H9 (cell line): ENCODE measurements at regions not wholly inside any gene's neighbourhood (a gene's known extent, or its start where the extent isn't known, plus 50 kb on each side); places are given as distances from the start of the nearest gene placed in this dataset.

Source experiments
- DNase-seq: peaks from one replicate; pipeline ENCODE4 v3.0.0-alpha.2; 2017
- H2AFZ ChIP-seq: one replicate; pipeline ENCODE4 v1.6.1; 2013; ENCODE audit warnings: mild to moderate bottlenecking, low read length, control low read depth, moderate library complexity
- H2AK5ac ChIP-seq: 2 replicates; pipeline ENCODE4 v1.6.1; 2013; ENCODE audit warnings: low read length, control low read depth, mixed read lengths; ENCODE audit not compliant: insufficient read length
- H2BK120ac ChIP-seq: one replicate; pipeline ENCODE4 v1.6.1; 2013; ENCODE audit warnings: low read depth, mild to moderate bottlenecking, low read length, control low read depth, inconsistent platforms; ENCODE audit not compliant: poor library complexity, severe bottlenecking
- H2BK12ac ChIP-seq: 2 replicates; pipeline ENCODE4 v1.6.1; 2013; ENCODE audit warnings: low read length, control low read depth, mixed read lengths, low read depth; ENCODE audit not compliant: insufficient read length
- H2BK15ac ChIP-seq: 2 replicates; pipeline ENCODE4 v1.6.1; 2013; ENCODE audit warnings: low read depth, low read length, control low read depth
- H2BK20ac ChIP-seq: one replicate; pipeline ENCODE4 v1.6.1; 2013; ENCODE audit warnings: low read depth, mild to moderate bottlenecking, low read length, control low read depth, inconsistent platforms; ENCODE audit not compliant: poor library complexity, severe bottlenecking
- H2BK5ac ChIP-seq: 2 replicates; pipeline ENCODE4 v1.6.1; 2013; ENCODE audit warnings: low read length, control low read depth, mixed read lengths; ENCODE audit not compliant: insufficient read length
- H3K14ac ChIP-seq: 2 replicates; pipeline ENCODE4 v1.6.1; 2013; ENCODE audit warnings: low read length, control low read depth; ENCODE audit not compliant: insufficient read depth
- H3K18ac ChIP-seq: 2 replicates; pipeline ENCODE4 v1.6.1; 2013; ENCODE audit warnings: low read depth, mild to moderate bottlenecking, mixed read lengths, low read length, control low read depth; ENCODE audit not compliant: insufficient read length
- H3K23ac ChIP-seq: 2 replicates; pipeline ENCODE4 v1.6.1; 2013; ENCODE audit warnings: low read length, control low read depth, mixed read lengths, low read depth; ENCODE audit not compliant: insufficient read length
- H3K23me2 ChIP-seq: 2 replicates; pipeline ENCODE4 v1.6.1; 2013; ENCODE audit warnings: low read depth, mild to moderate bottlenecking, mixed read lengths, low read length, control low read depth; ENCODE audit not compliant: insufficient read length, poor library complexity, severe bottlenecking
- H3K27ac ChIP-seq: 2 replicates; pipeline ENCODE4 v1.5.1; 2013; ENCODE audit warnings: low read length, control low read depth, mixed read lengths, low read depth; ENCODE audit not compliant: insufficient read length
- H3K27me3 ChIP-seq: 2 replicates; pipeline ENCODE4 v1.6.1; 2013; ENCODE audit warnings: low read length, control low read depth, inconsistent platforms; ENCODE audit not compliant: insufficient read depth
- H3K4ac ChIP-seq: 2 replicates; pipeline ENCODE4 v1.6.1; 2013; ENCODE audit warnings: low read depth, mild to moderate bottlenecking, control low read depth, inconsistent platforms, low read length, moderate library complexity
- H3K4me1 ChIP-seq: 2 replicates; pipeline ENCODE4 v1.6.1; 2013; ENCODE audit warnings: low read length, control low read depth, inconsistent platforms; ENCODE audit not compliant: insufficient read depth
- H3K4me2 ChIP-seq: 2 replicates; pipeline ENCODE4 v1.6.1; 2013; ENCODE audit warnings: low read length, control low read depth, mixed read lengths; ENCODE audit not compliant: insufficient read length, insufficient read depth
- H3K56ac ChIP-seq: 2 replicates; pipeline ENCODE4 v1.6.1; 2013; ENCODE audit warnings: low read depth, mild to moderate bottlenecking, mixed read lengths, low read length, control low read depth; ENCODE audit not compliant: insufficient read length
- H3K79me1 ChIP-seq: 2 replicates; pipeline ENCODE4 v1.6.1; 2013; ENCODE audit warnings: low read depth, mild to moderate bottlenecking, moderate library complexity, low read length, control low read depth, inconsistent platforms; ENCODE audit not compliant: insufficient read depth, poor library complexity, severe bottlenecking
- H3K79me2 ChIP-seq: 2 replicates; pipeline ENCODE4 v1.6.1; 2013; ENCODE audit warnings: low read length, control low read depth, inconsistent platforms; ENCODE audit not compliant: insufficient read depth
- H3K9ac ChIP-seq: 2 replicates; pipeline ENCODE4 v1.6.1; 2013; ENCODE audit warnings: low read length, control low read depth, mixed read lengths; ENCODE audit not compliant: insufficient read length; ENCODE audit errors: extremely low read depth
- H3K9me3 ChIP-seq: one replicate; pipeline ENCODE4 v1.6.1; 2013; ENCODE audit warnings: low read depth, low read length, inconsistent platforms; ENCODE audit not compliant: control insufficient read depth
- H3T11ph ChIP-seq: one replicate; pipeline ENCODE4 v1.6.1; 2013; ENCODE audit warnings: mild to moderate bottlenecking, low read length, control low read depth, inconsistent platforms
- H4K20me1 ChIP-seq: one replicate; pipeline ENCODE4 v1.6.1; 2013; ENCODE audit not compliant: control insufficient read depth, insufficient read length, insufficient read depth
- H4K5ac ChIP-seq: 2 replicates; pipeline ENCODE4 v1.6.1; 2013; ENCODE audit warnings: low read depth, mild to moderate bottlenecking, mixed read lengths, low read length, control low read depth; ENCODE audit not compliant: insufficient read length
- H4K8ac ChIP-seq: replicated peaks from 2 replicates; pipeline ENCODE4 v1.6.1; 2013; ENCODE audit warnings: low read length, control low read depth, mixed read lengths, low read depth; ENCODE audit not compliant: insufficient read length
- H4K91ac ChIP-seq: 2 replicates; pipeline ENCODE4 v1.6.1; 2013; ENCODE audit warnings: low read depth, mild to moderate bottlenecking, moderate library complexity, mixed read lengths, low read length, control low read depth; ENCODE audit not compliant: insufficient read length
- H3K27ac Mint-ChIP-seq, 3 experiments: 2 replicates in 2 of 3; 3 replicates in 1 of 3; pipeline ENCODE4 v1.8.0; 2020 to 2021; ENCODE audit warnings: mixed read lengths in 3 of 3, mild to moderate bottlenecking in 1 of 3, moderate library complexity in 1 of 3
- H3K27me3 Mint-ChIP-seq: 2 replicates; pipeline ENCODE4 v1.8.0; 2021; ENCODE audit warnings: low read depth, mild to moderate bottlenecking, moderate library complexity, mixed read lengths
- H3K36me3 Mint-ChIP-seq, 3 experiments: 2 replicates in 2 of 3; 3 replicates in 1 of 3; pipeline ENCODE4 v1.8.0; 2020 to 2021; ENCODE audit warnings: low read depth in 3 of 3, mixed read lengths in 3 of 3; ENCODE audit not compliant: insufficient read depth in 1 of 3
- H3K4me1 Mint-ChIP-seq, 2 experiments: 2 replicates each; pipeline ENCODE4 v1.8.0; 2020; ENCODE audit warnings: mixed read lengths in 2 of 2
- H3K4me3 Mint-ChIP-seq, 2 experiments: 2 replicates in 1 of 2; 3 replicates in 1 of 2; pipeline ENCODE4 v1.8.0; 2020 to 2021; ENCODE audit warnings: mild to moderate bottlenecking in 2 of 2, mixed read lengths in 2 of 2, moderate library complexity in 1 of 2
- H3K9me3 Mint-ChIP-seq, 2 experiments: 2 replicates in 1 of 2; 3 replicates in 1 of 2; pipeline ENCODE4 v1.8.0; 2020; ENCODE audit warnings: mild to moderate bottlenecking in 2 of 2, mixed read lengths in 2 of 2, moderate library complexity in 1 of 2
- whole genome bisulfite sequencing: extraction: QIAGEN DNeasy Blood & Tissue Kit; methylation state at CpG from one replicate; pipeline ENCODE4 v1.1.7; 2013; ENCODE audit warnings: missing lambda C conversion rate, low lambda C conversion rate, mixed read lengths; ENCODE audit not compliant: insufficient read length; ENCODE audit errors: extremely low coverage; 5-methylcytosine and 5-hydroxymethylcytosine counted together
- TF ChIP-seq, protein P1 (sequence below): fragments of 200-600 bp; sonication (generic); conservative IDR thresholded peaks from 3 replicates; pipeline ENCODE4 v1.8.0; 2021; ENCODE audit warnings: antibody characterized with exemption, mild to moderate bottlenecking

DNA sequence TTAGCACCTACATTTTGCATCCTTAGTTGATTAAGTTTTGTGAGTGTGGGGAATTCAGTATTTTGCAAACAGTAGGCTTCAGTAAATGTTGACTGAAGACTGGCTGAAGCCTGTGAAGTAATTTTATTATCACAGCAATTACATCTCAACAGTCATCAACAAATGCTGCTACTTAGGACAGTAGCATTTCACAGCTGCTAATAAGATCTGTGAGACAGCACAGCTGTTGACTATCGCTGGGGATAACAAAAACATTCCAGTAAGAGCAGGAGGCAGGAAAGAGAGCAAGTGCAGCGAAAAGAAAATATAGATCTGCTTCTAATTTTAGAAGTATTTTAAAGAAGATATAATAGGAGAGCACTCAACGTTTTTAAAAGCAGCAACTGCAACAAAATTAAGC is 117.3 kb upstream of the FGF10 start:
- Histone ChIP-seq H3K18ac (no peak overlapping the region), H3K9me3 (no peaks in the 10 kb centered on the region), H3K27ac (no peak overlapping the region), H3K79me2 (no peaks in the 10 kb centered on the region), H2BK20ac (no peak overlapping the region), H3K9ac (no peak overlapping the region), H3K4ac (no peak overlapping the region), H2BK15ac (no peak overlapping the region), H4K8ac (no peak overlapping the region), H2BK12ac (no peak overlapping the region), H3T11ph (no peak overlapping the region), H3K14ac (no peak overlapping the region), H3K4me1 (no peaks in the 10 kb centered on the region), H2BK120ac (no peak overlapping the region), H4K20me1 (no peaks in the 10 kb centered on the region), H3K23ac (no peak overlapping the region), H3K4me2 (no peak overlapping the region), H3K79me1 (no peaks in the 10 kb centered on the region), H2BK5ac (no peak overlapping the region), H4K5ac (no peak overlapping the region), H3K56ac (no peak overlapping the region), H2AFZ (no peak overlapping the region), H4K91ac (no peak overlapping the region), H2AK5ac (no peak overlapping the region), H3K27me3 (no peaks in the 10 kb centered on the region), H3K23me2 (no peaks in the 10 kb centered on the region)
- TF ChIP-seq, protein P1, sequence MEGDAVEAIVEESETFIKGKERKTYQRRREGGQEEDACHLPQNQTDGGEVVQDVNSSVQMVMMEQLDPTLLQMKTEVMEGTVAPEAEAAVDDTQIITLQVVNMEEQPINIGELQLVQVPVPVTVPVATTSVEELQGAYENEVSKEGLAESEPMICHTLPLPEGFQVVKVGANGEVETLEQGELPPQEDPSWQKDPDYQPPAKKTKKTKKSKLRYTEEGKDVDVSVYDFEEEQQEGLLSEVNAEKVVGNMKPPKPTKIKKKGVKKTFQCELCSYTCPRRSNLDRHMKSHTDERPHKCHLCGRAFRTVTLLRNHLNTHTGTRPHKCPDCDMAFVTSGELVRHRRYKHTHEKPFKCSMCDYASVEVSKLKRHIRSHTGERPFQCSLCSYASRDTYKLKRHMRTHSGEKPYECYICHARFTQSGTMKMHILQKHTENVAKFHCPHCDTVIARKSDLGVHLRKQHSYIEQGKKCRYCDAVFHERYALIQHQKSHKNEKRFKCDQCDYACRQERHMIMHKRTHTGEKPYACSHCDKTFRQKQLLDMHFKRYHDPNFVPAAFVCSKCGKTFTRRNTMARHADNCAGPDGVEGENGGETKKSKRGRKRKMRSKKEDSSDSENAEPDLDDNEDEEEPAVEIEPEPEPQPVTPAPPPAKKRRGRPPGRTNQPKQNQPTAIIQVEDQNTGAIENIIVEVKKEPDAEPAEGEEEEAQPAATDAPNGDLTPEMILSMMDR = no peak
- Mint-ChIP-seq H3K4me1 (peaks cover 0 to 3% of the 10 kb centered on the region in 2 experiments; a peak in 2 of 4 replicates), H3K36me3 (no peaks in the 10 kb centered on the region; a peak in 1 of 7 replicates), H3K4me3 (no peak overlapping the region), H3K27me3 (no peaks in the 10 kb centered on the region), H3K9me3 (no peaks in the 10 kb centered on the region), H3K27ac (no peak overlapping the region)
- WGBS = no CpG with 5 or more reads among the region's 3 CpGs
- no peak for DNase-seq
